PFSK-1 (cell line): ENCODE measurements at regions not wholly inside any gene's neighbourhood (a gene's known extent, or its start where the extent isn't known, plus 50 kb on each side); places are given as distances from the start of the nearest gene placed in this dataset.

Source experiments
- FOXP2 ChIP-seq: optimal IDR thresholded peaks from 2 replicates; pipeline ENCODE3; 2011; ENCODE audit warnings: borderline replicate concordance, control low read depth, inconsistent platforms; ENCODE audit not compliant: insufficient read depth; ENCODE audit errors: extremely low read length, extremely low read depth
- POLR2AphosphoS5 ChIP-seq: IDR thresholded peaks from 2 replicates; pipeline ENCODE4 v1.6.1; 2012; ENCODE audit warnings: low read depth, mild to moderate bottlenecking, control low read depth, low read length, moderate library complexity
- SIN3A ChIP-seq: IDR thresholded peaks from 2 replicates; pipeline ENCODE4 v1.6.1; 2012; ENCODE audit warnings: mild to moderate bottlenecking, low read length, moderate library complexity, borderline replicate concordance; ENCODE audit not compliant: insufficient read depth
- TAF1 ChIP-seq: IDR thresholded peaks from 2 replicates; pipeline ENCODE4 v1.6.1; 2012; ENCODE audit warnings: low read length, control low read depth, borderline replicate concordance; ENCODE audit not compliant: insufficient read depth
- TF ChIP-seq, protein P1 (sequence below), 2 experiments: IDR thresholded peaks; 2 replicates each; pipeline versions ENCODE4 v1.6.1 to v1.8.0; 2011 to 2012; ENCODE audit warnings: low read depth in 2 of 2, low read length in 2 of 2, control low read depth in 1 of 2, inconsistent platforms in 1 of 2, mild to moderate bottlenecking in 1 of 2, moderate library complexity in 1 of 2; ENCODE audit not compliant: insufficient read depth in 1 of 2

GRCh38 chr5:89072842-89073672 is 190.1 kb upstream of the MEF2C start:
- TF ChIP-seq TAF1 = no peak
- no peak for TF ChIP-seq SIN3A
- TF ChIP-seq POLR2AphosphoS5 = no peak
- TF ChIP-seq, protein P1, sequence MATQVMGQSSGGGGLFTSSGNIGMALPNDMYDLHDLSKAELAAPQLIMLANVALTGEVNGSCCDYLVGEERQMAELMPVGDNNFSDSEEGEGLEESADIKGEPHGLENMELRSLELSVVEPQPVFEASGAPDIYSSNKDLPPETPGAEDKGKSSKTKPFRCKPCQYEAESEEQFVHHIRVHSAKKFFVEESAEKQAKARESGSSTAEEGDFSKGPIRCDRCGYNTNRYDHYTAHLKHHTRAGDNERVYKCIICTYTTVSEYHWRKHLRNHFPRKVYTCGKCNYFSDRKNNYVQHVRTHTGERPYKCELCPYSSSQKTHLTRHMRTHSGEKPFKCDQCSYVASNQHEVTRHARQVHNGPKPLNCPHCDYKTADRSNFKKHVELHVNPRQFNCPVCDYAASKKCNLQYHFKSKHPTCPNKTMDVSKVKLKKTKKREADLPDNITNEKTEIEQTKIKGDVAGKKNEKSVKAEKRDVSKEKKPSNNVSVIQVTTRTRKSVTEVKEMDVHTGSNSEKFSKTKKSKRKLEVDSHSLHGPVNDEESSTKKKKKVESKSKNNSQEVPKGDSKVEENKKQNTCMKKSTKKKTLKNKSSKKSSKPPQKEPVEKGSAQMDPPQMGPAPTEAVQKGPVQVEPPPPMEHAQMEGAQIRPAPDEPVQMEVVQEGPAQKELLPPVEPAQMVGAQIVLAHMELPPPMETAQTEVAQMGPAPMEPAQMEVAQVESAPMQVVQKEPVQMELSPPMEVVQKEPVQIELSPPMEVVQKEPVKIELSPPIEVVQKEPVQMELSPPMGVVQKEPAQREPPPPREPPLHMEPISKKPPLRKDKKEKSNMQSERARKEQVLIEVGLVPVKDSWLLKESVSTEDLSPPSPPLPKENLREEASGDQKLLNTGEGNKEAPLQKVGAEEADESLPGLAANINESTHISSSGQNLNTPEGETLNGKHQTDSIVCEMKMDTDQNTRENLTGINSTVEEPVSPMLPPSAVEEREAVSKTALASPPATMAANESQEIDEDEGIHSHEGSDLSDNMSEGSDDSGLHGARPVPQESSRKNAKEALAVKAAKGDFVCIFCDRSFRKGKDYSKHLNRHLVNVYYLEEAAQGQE (IDR thresholded peaks at IDR 0.05; ENCODE audit: insufficient read depth in 1 of 2, low read depth in 2 of 2, low read length in 2 of 2) = no peak
- TF ChIP-seq FOXP2 = no peak

- no peak for TF ChIP-seq POLR2AphosphoS5
- TF ChIP-seq, protein P1 (IDR thresholded peaks at IDR 0.05; ENCODE audit: insufficient read depth in 1 of 2, low read depth in 2 of 2, low read length in 2 of 2) = no peak
- TF ChIP-seq SIN3A = no peak
- no peak for TF ChIP-seq FOXP2
- TF ChIP-seq TAF1 = no peak
Measured at GRCh38 chr5:89071941-89072331, 189.0 kb upstream of the MEF2C start.

GRCh38 chr5:89071101-89071940 is 188.3 kb upstream of the MEF2C start:
- TF ChIP-seq TAF1 = no peak
- TF ChIP-seq, protein P1 (IDR thresholded peaks at IDR 0.05; ENCODE audit: insufficient read depth in 1 of 2, low read depth in 2 of 2, low read length in 2 of 2) = no peak
- TF ChIP-seq SIN3A = no peak
- TF ChIP-seq FOXP2 = no peak
- TF ChIP-seq POLR2AphosphoS5 = no peak

- TF ChIP-seq SIN3A = no peak
- no peak for TF ChIP-seq TAF1
- TF ChIP-seq, protein P1 (IDR thresholded peaks at IDR 0.05; ENCODE audit: insufficient read depth in 1 of 2, low read depth in 2 of 2, low read length in 2 of 2) = no peak
- no peak for TF ChIP-seq POLR2AphosphoS5
- no peak for TF ChIP-seq FOXP2
Measured at GRCh38 chr5:89069591-89069990, 186.6 kb upstream of the MEF2C start.
